GM12878 (cell line): ENCODE measurements at regions not wholly inside any gene's neighbourhood (a gene's known extent, or its start where the extent isn't known, plus 50 kb on each side); places are given as distances from the start of the nearest gene placed in this dataset.

Source experiments
- ATAC-seq: fragments of 200-7000 bp; cut with Tn5 transposase; 3 replicates; pipeline ENCODE4 v1.9.1; 2020; ENCODE audit warnings: mild to moderate bottlenecking, moderate library complexity
- BruUV-seq: library from RNA; stranded (reverse); fragments of 400-500 nt; replicated peaks from 2 replicates; lab custom pipeline; 2021; lab: Mats Ljungman, UMichigan
- CTCF ChIA-PET: fragments of 300-600 bp; sonication (Branson Sonifier 250); formaldehyde crosslinking; extraction: SDS; loops from one replicate; lab custom pipeline; 2021; ENCODE audit warnings: inconsistent platforms; lab: Yijun Ruan, JAX
- POLR2A ChIA-PET: fragments of 350-600 bp; formaldehyde crosslinking; extraction: SDS; loops from one replicate; lab custom pipeline; 2021; ENCODE audit warnings: inconsistent platforms; lab: Charles Lee
- RAD21 ChIA-PET: fragments of 300-600 bp; sonication (Branson Sonifier 250); formaldehyde crosslinking; loops from one replicate; lab custom pipeline; 2023; ENCODE audit warnings: antibody characterized with exemption; ENCODE audit not compliant: unreplicated experiment; lab: Charles Lee
- SMC1A ChIA-PET: fragments of 300-600 bp; sonication (Branson Sonifier 250); formaldehyde crosslinking; loops from one replicate; lab custom pipeline; 2023; ENCODE audit not compliant: unreplicated experiment, uncharacterized antibody; lab: Charles Lee
- DNase-seq: peaks from one replicate; pipeline ENCODE4 v3.0.0-alpha.2; 2011; ENCODE audit warnings: low read depth, low spot score
- FAIRE-seq: peaks from 3 replicates; lab custom pipeline; 2011; peaks lifted over from hg19 to GRCh38; lab: Jason Lieb, UNC
- H2AFZ ChIP-seq: 2 replicates; pipeline ENCODE4 v1.6.0; 2011; ENCODE audit warnings: low read depth, low read length, control low read depth; ENCODE audit not compliant: control insufficient read depth
- H3K27ac ChIP-seq: 2 replicates; pipeline ENCODE4 v1.5.1; 2011; ENCODE audit warnings: control low read depth; ENCODE audit not compliant: control insufficient read depth, insufficient read depth
- H3K27me3 ChIP-seq, 2 experiments: replicated peaks in 1 of 2; 2 replicates each; pipeline versions ENCODE4 v1.6.0 to v1.6.1; 2011; ENCODE audit warnings: low read length in 1 of 2; ENCODE audit not compliant: control insufficient read depth in 2 of 2, insufficient read depth in 2 of 2
- H3K36me3 ChIP-seq, 2 experiments: 2 replicates each; pipeline ENCODE4 v1.5.1; 2011; ENCODE audit warnings: low read length in 1 of 2; ENCODE audit not compliant: control insufficient read depth in 2 of 2, insufficient read depth in 2 of 2
- H3K4me1 ChIP-seq: 2 replicates; pipeline ENCODE4 v1.6.1; 2011; ENCODE audit warnings: mild to moderate bottlenecking, low read length, moderate library complexity, mixed read lengths; ENCODE audit not compliant: control insufficient read depth, insufficient read depth
- H3K4me2 ChIP-seq: 2 replicates; pipeline ENCODE4 v1.6.0; 2011; ENCODE audit warnings: control low read depth; ENCODE audit not compliant: control insufficient read depth, insufficient read depth
- H3K4me3 ChIP-seq: fragments of 200-600 bp; sonication (generic); 2 replicates; pipeline ENCODE4 v1.5.1; 2016
- H3K79me2 ChIP-seq: 2 replicates; pipeline ENCODE4 v1.6.0; 2011; ENCODE audit warnings: low read length; ENCODE audit not compliant: control insufficient read depth, insufficient read depth
- H3K9ac ChIP-seq: 2 replicates; pipeline ENCODE4 v1.8.0; 2011; ENCODE audit warnings: low read length, control low read depth, mixed read lengths; ENCODE audit not compliant: control insufficient read depth, insufficient read depth
- H3K9me3 ChIP-seq: replicated peaks from 3 replicates; pipeline ENCODE4 v1.5.1; 2011; ENCODE audit warnings: mild to moderate bottlenecking, low read length; ENCODE audit not compliant: control insufficient read depth, insufficient read depth
- H4K20me1 ChIP-seq: 2 replicates; pipeline ENCODE4 v1.6.0; 2011; ENCODE audit not compliant: control insufficient read depth, insufficient read depth
- ATF7 ChIP-seq: fragments of 450-650 bp; IDR thresholded peaks from 2 replicates; pipeline ENCODE4 v1.6.1; 2016; ENCODE audit warnings: low read depth, mild to moderate bottlenecking
- CEBPB ChIP-seq, 2 experiments: fragments of 150-350 bp in 1 of 2; IDR thresholded peaks; 2 replicates each; pipeline ENCODE4 v1.6.1; 2012 to 2014; ENCODE audit warnings: low read depth in 2 of 2, low read length in 2 of 2, borderline replicate concordance in 1 of 2, inconsistent platforms in 1 of 2
- CREB1 ChIP-seq: IDR thresholded peaks from 2 replicates; pipeline ENCODE4 v1.6.1; 2012; ENCODE audit warnings: low read depth, mild to moderate bottlenecking, inconsistent platforms
- E4F1 ChIP-seq: fragments of 450-650 bp; IDR thresholded peaks from 2 replicates; pipeline ENCODE4 v1.6.1; 2018; ENCODE audit warnings: borderline replicate concordance, mild to moderate bottlenecking; ENCODE audit not compliant: partially characterized antibody
- ETV6 ChIP-seq, 2 experiments: fragments of 450-650 bp in 1 of 2; IDR thresholded peaks in 1 of 2; conservative IDR thresholded peaks in 1 of 2; 2 replicates each; pipeline ENCODE4 v1.6.1; 2014; ENCODE audit warnings: antibody characterized with exemption in 1 of 2, borderline replicate concordance in 1 of 2, low read depth in 1 of 2, mild to moderate bottlenecking in 1 of 2, moderate library complexity in 1 of 2
- JUND ChIP-seq: IDR thresholded peaks from 2 replicates; pipeline ENCODE4 v1.6.1; 2012; ENCODE audit warnings: low read depth, mild to moderate bottlenecking, low read length, improper control_type of control experiment, moderate library complexity
- KLF5 ChIP-seq: fragments of 450-650 bp; IDR thresholded peaks from 2 replicates; pipeline ENCODE4 v1.6.1; 2014; ENCODE audit warnings: mild to moderate bottlenecking; ENCODE audit not compliant: partially characterized antibody
- MTA3 ChIP-seq: IDR thresholded peaks from 2 replicates; pipeline ENCODE4 v1.6.1; 2012; ENCODE audit warnings: low read length, inconsistent platforms, borderline replicate concordance
- NFYA ChIP-seq: IDR thresholded peaks from 2 replicates; pipeline ENCODE4 v1.6.1; 2011; ENCODE audit warnings: low read depth, mild to moderate bottlenecking, low read length, improper control_type of control experiment, borderline replicate concordance
- NFYB ChIP-seq: IDR thresholded peaks from 2 replicates; pipeline ENCODE4 v1.6.1; 2011; ENCODE audit warnings: low read depth, mild to moderate bottlenecking, low read length, improper control_type of control experiment, moderate library complexity; ENCODE audit not compliant: insufficient read depth
- RAD51 ChIP-seq: fragments of 450-650 bp; IDR thresholded peaks from 2 replicates; pipeline ENCODE4 v1.6.1; 2016; ENCODE audit warnings: moderate library complexity, mild to moderate bottlenecking, inconsistent platforms
- RBBP5 ChIP-seq: fragments of 200-600 bp; sonication (generic); conservative IDR thresholded peaks from 2 replicates; pipeline ENCODE4 v1.6.1; 2016
- RELA ChIP-seq: fragments of 450-650 bp; IDR thresholded peaks from 2 replicates; pipeline ENCODE4 v1.8.0; 2014; ENCODE audit warnings: borderline replicate concordance; ENCODE audit not compliant: partially characterized antibody
- REST ChIP-seq: IDR thresholded peaks from 2 replicates; pipeline ENCODE4 v1.6.1; 2012; ENCODE audit warnings: mild to moderate bottlenecking, low read depth, low read length
- SMARCA5 ChIP-seq: fragments of 450-650 bp; IDR thresholded peaks from 2 replicates; pipeline ENCODE4 v1.6.1; 2017; ENCODE audit warnings: mild to moderate bottlenecking
- ZNF207 ChIP-seq: fragments of 450-650 bp; IDR thresholded peaks from 2 replicates; pipeline ENCODE4 v1.6.1; 2014; ENCODE audit warnings: antibody characterized with exemption, mild to moderate bottlenecking, borderline replicate concordance
- WGBS: methylation state at CpG from one replicate; pipeline ENCODE4 v1.1.6; 2016; ENCODE audit warnings: low lambda C conversion rate; ENCODE audit not compliant: insufficient replicate concordance, insufficient coverage; ENCODE audit errors: missing lambda C conversion rate; 5-methylcytosine and 5-hydroxymethylcytosine counted together
- in situ Hi-C: fragments of 300-500 bp; cut with MboI; formaldehyde crosslinking; loops from 9 replicates; pipeline ENCODE4 v1.14.3; 2018; ENCODE audit warnings: mixed read lengths
- intact Hi-C: fragments of 100-400 bp; cut with micrococcal nuclease; formaldehyde crosslinking; loops from one replicate; pipeline ENCODE4 v1.14.2; 2022; ENCODE audit not compliant: unreplicated experiment

- TF ChIP-seq ETV6 (conservative IDR thresholded peaks at IDR 0.05 in 1 of 2, IDR thresholded peaks at IDR 0.05 in 1 of 2; ENCODE audit: borderline replicate concordance in 1 of 2, low read depth in 1 of 2) = no peak
- no peak for TF ChIP-seq JUND
- no peak for TF ChIP-seq RAD51
Observed at GRCh38 chr1:232687304-232687703, 57.4 kb upstream of the SIPA1L2 start (continued).

GRCh38 chr1:232687728-232688127 is 57.8 kb upstream of the SIPA1L2 start:
- ChIA-PET CTCF (no interaction called here), RAD21 (no interaction called here), SMC1A (no interaction called here), POLR2A (no interaction called here)
- WGBS = 30% methylated on average over 5 of the region's 5 CpGs
- no peaks in the 10 kb centered on the region for H4K20me1 ChIP-seq
- ATAC-seq = no peak
- H2AFZ ChIP-seq = no peak overlapping the region
- H3K27ac ChIP-seq = no peak overlapping the region
- no peak for FAIRE-seq
- DNase-seq = no peak
- intact Hi-C loops = no loop called here
- no peaks in the 10 kb centered on the region for H3K9me3 ChIP-seq
- H3K27me3 ChIP-seq = no peaks in the 10 kb centered on the region; a peak in 1 of 4 replicates
- no peak overlapping the region for H3K4me3 ChIP-seq
- no peak overlapping the region for H3K4me2 ChIP-seq
- H3K79me2 ChIP-seq = no peaks in the 10 kb centered on the region
- no peak overlapping the region for H3K9ac ChIP-seq
- no peaks in the 10 kb centered on the region for H3K36me3 ChIP-seq
- in situ Hi-C loops = no loop called here
- no peaks in the 10 kb centered on the region for H3K4me1 ChIP-seq
- no TSS peak for BruUV-seq
- TF ChIP-seq NFYB (no peak), KLF5 (no peak), CEBPB (IDR thresholded peaks at IDR 0.05; ENCODE audit: borderline replicate concordance in 1 of 2, low read depth in 2 of 2, low read length in 2 of 2) (no peak), E4F1 (no peak), CREB1 (no peak), MTA3 (no peak), RBBP5 (no peak), NFYA (no peak), ETV6 (conservative IDR thresholded peaks at IDR 0.05 in 1 of 2, IDR thresholded peaks at IDR 0.05 in 1 of 2; ENCODE audit: borderline replicate concordance in 1 of 2, low read depth in 1 of 2) (no peak), ATF7 (no peak), ZNF207 (no peak), RELA (no peak), SMARCA5 (no peak), REST (no peak), JUND (no peak)
